GM12891 (cell line): ENCODE measurements at regions not wholly inside any gene's neighbourhood (a gene's known extent, or its start where the extent isn't known, plus 50 kb on each side); places are given as distances from the start of the nearest gene placed in this dataset.

Experiments
- DNase-seq: peaks from one replicate; pipeline ENCODE4 v3.0.0; 2011; ENCODE audit warnings: low spot score; ENCODE audit not compliant: insufficient read length
- FAIRE-seq: peaks from 2 replicates; lab custom pipeline; 2011; peaks lifted over from hg19 to GRCh38; lab: Jason Lieb, UNC
- PAX5 ChIP-seq: IDR thresholded peaks from 2 replicates; pipeline ENCODE4 v1.6.1; 2011; ENCODE audit warnings: low read length, moderate library complexity, mild to moderate bottlenecking; ENCODE audit not compliant: insufficient read depth, severe bottlenecking
- POLR2A ChIP-seq: IDR thresholded peaks from 2 replicates; pipeline ENCODE4 v1.6.1; 2011; ENCODE audit warnings: low read depth, low read length, control low read depth
- POLR2AphosphoS5 ChIP-seq: IDR thresholded peaks from 2 replicates; pipeline ENCODE4 v1.6.1; 2011; ENCODE audit warnings: low read depth, low read length, control low read depth
- POU2F2 ChIP-seq: IDR thresholded peaks from 2 replicates; pipeline ENCODE4 v1.6.1; 2011; ENCODE audit warnings: low read depth, mild to moderate bottlenecking, control low read depth, low read length, moderate library complexity
- SPI1 ChIP-seq: IDR thresholded peaks from 2 replicates; pipeline ENCODE4 v1.6.1; 2011; ENCODE audit warnings: low read depth, low read length, control low read depth
- TAF1 ChIP-seq: IDR thresholded peaks from 2 replicates; pipeline ENCODE4 v1.6.1; 2011; ENCODE audit warnings: low read depth, low read length, control low read depth

DNA sequence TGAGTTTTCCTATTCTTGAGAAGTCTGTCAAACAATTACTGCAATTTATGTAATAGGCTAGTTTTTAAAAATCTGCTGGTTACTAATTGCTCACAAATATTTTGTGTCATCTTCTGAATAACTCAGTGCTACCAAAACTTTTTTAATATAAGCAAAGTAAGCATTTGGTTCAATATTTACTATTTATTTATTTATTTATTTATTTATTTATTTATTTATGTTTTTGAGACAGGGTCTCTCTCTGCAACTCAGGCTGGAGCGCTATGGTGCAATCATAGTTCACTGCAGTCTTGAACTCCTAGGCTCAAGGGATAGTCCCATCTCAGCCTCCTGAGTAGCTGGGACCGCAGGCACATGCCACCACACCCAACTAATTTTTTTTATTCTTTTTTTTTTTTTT lies 60.4 kb upstream of the CDH20 start:
- TF ChIP-seq TAF1 (no peak), POLR2A (no peak), SPI1 (no peak), PAX5 (no peak), POLR2AphosphoS5 (no peak)
- FAIRE-seq (no peak), DNase-seq (no peak)

DNA sequence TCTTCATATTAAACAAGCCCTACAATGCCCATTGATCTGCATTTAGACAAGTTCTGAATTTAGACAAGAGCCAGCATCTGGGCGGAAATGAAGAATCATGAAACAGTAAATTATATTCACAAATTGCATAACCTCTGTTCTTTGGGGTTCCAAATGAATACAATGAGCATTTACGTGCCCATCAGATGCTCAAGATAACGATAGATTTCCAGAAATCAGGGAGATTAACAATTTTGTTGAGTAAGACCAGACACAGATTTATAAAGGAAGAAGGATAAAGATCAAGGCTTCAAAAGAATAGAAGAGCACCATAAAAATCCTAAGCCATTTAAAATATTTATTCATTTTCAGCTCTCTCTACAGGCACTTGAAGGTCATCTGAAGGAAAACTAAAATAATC lies 59.7 kb upstream of the CDH20 start:
- FAIRE-seq (no peak), DNase-seq (no peak)
- TF ChIP-seq PAX5 (no peak), SPI1 (no peak), POU2F2 (no peak), TAF1 (no peak), POLR2AphosphoS5 (no peak), POLR2A (no peak)

DNA sequence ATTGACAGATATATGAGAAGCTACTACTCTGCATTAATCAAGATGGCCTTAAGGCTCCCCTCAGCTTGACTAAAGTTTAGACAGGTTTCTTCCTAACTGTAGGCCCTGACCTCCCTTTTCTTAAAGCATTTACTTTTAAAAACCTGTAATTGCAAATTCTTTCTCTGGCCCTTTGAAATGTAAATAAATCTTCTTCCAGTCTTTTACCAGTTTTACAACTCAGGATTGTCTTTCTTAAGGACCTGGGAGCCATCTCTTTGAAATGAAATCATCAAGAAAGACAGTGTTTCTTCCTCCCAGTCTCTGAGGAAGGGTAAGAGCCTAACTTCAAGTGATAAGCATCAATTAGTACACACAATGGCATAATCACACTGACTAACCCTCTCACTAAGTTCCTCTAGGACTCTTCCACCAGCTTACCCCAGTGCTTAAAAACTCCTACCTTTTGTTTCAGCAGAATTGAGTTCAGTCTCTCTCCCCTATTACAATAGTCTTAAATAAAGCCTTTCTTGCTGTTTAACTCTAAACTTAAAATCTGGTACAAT lies 58.7 kb upstream of the CDH20 start:
- no peak for DNase-seq
- TF ChIP-seq TAF1 (no peak), POLR2A (no peak), SPI1 (no peak)
- no peak for FAIRE-seq

DNA sequence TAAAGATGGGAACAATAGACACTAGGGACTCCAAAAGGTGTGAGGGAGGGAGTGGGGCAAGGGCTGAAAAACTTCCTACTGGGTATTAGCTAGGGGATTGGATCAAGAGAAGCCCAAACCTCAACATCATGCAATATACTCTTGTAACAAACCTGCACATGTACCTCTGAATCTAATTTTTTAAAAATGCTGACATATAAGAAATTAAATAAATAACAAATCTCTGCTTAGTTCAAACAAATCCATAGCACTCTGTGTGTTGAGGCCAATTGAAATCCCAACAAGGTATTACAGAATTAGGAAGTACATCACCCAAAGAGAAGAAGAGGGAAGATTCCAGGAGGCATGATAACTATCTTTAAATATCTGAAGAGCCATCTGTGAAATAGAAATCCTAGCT lies 55.4 kb upstream of the CDH20 start:
- DNase-seq (no peak), FAIRE-seq (no peak)
- TF ChIP-seq PAX5 (no peak), SPI1 (no peak), POU2F2 (no peak), POLR2AphosphoS5 (no peak), TAF1 (no peak), POLR2A (no peak)

DNA sequence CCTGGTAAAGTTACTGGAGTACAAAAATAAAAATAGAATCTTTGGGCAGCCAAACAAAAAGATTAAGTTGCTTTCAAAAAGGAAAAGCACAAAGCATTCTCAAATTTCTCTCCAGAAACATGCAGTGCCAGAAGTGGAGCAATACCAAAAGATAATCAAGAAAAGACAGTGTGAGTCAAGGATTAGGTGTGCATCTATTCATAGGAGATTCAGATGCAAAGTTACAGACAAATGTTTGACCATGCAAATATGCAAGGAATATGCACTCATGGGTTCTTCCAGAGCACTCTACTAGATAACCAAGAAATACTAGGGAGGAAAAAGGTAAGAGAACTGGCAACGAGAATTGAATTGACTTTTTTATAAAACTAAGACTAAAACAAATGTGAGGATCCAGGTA lies 51.8 kb upstream of the CDH20 start:
- no peak for FAIRE-seq

DNA sequence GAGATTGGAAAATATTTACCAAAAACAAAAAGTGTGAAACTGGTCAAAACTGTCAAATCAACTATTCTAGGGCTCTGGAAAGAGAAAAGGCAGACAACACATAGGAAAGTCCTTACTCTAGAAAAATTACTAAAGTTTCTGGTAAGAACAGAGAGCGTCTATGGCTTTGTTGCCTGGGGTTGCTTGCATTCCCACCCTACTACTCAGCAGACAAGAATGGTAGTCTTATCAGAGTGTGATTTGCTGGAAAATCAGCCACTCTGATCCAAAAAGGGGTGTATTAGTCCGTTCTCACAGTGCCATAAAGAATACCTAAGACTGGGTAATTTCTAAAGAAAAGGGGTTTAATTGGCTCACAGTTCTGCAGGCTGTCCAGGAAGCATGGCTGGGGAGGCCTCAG lies 50.3 kb upstream of the CDH20 start:
- FAIRE-seq (no peak), DNase-seq (no peak)
- TF ChIP-seq SPI1 (no peak), POLR2AphosphoS5 (no peak)

More for the DNA sequence above, 51.8 kb upstream of the CDH20 start:
- TF ChIP-seq POLR2A, result no peak
- no peak for TF ChIP-seq POLR2AphosphoS5
- no peak for TF ChIP-seq POU2F2
- no peak for TF ChIP-seq TAF1
- no peak for TF ChIP-seq SPI1
- TF ChIP-seq PAX5, result no peak
- DNase-seq, result no peak
